Thyroid gland (tissue), 4 donors: ENCODE measurements at regions not wholly inside any gene's neighbourhood (a gene's known extent, or its start where the extent isn't known, plus 50 kb on each side); places are given as distances from the start of the nearest gene placed in this dataset.

Experiments used
- DNase-seq, 2 donors: peaks; one replicate each; pipeline ENCODE4 v3.0.0-alpha.2; 2019
- H3K27ac ChIP-seq, 3 donors: fragments of 200-600 bp; sonication (generic); 1 replicate in 2 of 3; 2 replicates in 1 of 3; pipeline ENCODE4 v1.5.1; 2016 to 2019; ENCODE audit warnings: mild to moderate bottlenecking in 1 of 3, moderate library complexity in 1 of 3
- H3K27me3 ChIP-seq: fragments of 200-600 bp; sonication (generic); one replicate; pipeline ENCODE4 v1.5.1; 2019
- H3K36me3 ChIP-seq, 2 donors: fragments of 200-600 bp; sonication (generic); one replicate each; pipeline ENCODE4 v1.5.1; 2016 to 2019
- H3K4me1 ChIP-seq, 2 donors: fragments of 200-600 bp; sonication (generic); one replicate each; pipeline ENCODE4 v1.5.1; 2017 to 2019
- H3K4me3 ChIP-seq, 3 donors: fragments of 200-600 bp; sonication (generic); replicated peaks in 1 of 3; 1 replicate in 2 of 3; 2 replicates in 1 of 3; pipeline ENCODE4 v1.5.1; 2016; ENCODE audit warnings: mild to moderate bottlenecking in 1 of 3
- H3K9me3 ChIP-seq: fragments of 200-600 bp; sonication (generic); one replicate; pipeline ENCODE4 v1.5.1; 2017
- CTCF ChIP-seq, 6 experiments: fragments of 200-600 bp in 3 of 6; fragments of 450-650 bp in 3 of 6; sonication (generic) in 3 of 6; IDR thresholded peaks; one replicate each; pipeline ENCODE4 v1.5.1; 2016 to 2019; ENCODE audit warnings: antibody characterized with exemption in 6 of 6, mild to moderate bottlenecking in 2 of 6, inconsistent platforms in 1 of 6, moderate library complexity in 1 of 6
- POLR2A ChIP-seq, 2 donors: fragments of 450-650 bp; IDR thresholded peaks; one replicate each; pipeline ENCODE4 v1.6.1; 2017; ENCODE audit warnings: antibody characterized with exemption in 2 of 2, mild to moderate bottlenecking in 2 of 2, moderate library complexity in 1 of 2
- WGBS, 2 donors: methylation state at CpG; one replicate each; pipeline ENCODE4 v1.1.5; 2017; 5-methylcytosine and 5-hydroxymethylcytosine counted together
- intact Hi-C: fragments of 100-400 bp; cut with DNase I; formaldehyde crosslinking; loops from one replicate; pipeline ENCODE4 v1.15.1; 2023

- WGBS, 2 donors, result 72 to 78% methylated on average over 5 of the region's 5 CpGs
- H3K36me3 ChIP-seq, result no peaks in the 10 kb centered on the region
- H3K4me1 ChIP-seq, result peaks cover 26 to 51% of the 10 kb centered on the region in 2 donors
- H3K9me3 ChIP-seq, result no peaks in the 10 kb centered on the region
- TF ChIP-seq POLR2A (IDR thresholded peaks at IDR 0.05) (no peak), CTCF (IDR thresholded peaks at IDR 0.05) (no peak)
- DNase-seq, result no peak
- no peak overlapping the region for H3K4me3 ChIP-seq
- no peaks in the 10 kb centered on the region for H3K27me3 ChIP-seq
- H3K27ac ChIP-seq, result peak overlapping the region; percentile 94 to 100 (median 95)
- intact Hi-C loops, result no loop called here
Observed at GRCh38 chr1:182146286-182146685, 84.8 kb upstream of the ZNF648 start.

DNA sequence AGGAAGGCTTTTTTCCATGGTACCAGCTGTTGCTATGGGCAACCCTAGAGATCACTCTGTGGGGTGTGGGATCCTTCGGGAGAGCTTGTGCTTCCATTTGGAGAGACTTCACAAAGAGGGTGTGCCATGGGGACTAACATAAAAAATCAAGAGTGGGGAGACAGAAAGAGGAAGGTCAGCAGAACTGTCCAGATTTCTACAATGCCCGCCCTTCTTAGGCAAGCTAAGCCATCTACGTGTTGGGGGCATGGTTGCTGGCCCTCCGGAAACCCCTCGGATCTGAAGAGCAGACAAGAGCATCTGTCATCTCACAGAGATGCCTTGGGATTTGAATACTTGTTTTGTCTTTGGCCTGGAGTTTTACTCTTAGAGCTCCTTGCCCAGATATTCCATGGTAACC is 83.9 kb upstream of the ZNF648 start:
- no peak for DNase-seq
- Histone ChIP-seq H3K9me3 (no peaks in the 10 kb centered on the region), H3K27me3 (no peaks in the 10 kb centered on the region), H3K36me3 (no peaks in the 10 kb centered on the region), H3K27ac (peak overlapping the region; percentile 94 to 100 (median 95)), H3K4me3 (no peak overlapping the region), H3K4me1 (peaks cover 26 to 54% of the 10 kb centered on the region in 2 donors)
- intact Hi-C loops, result no loop called here
- WGBS, 2 donors, result 91 to 93% methylated on average over 5 of the region's 5 CpGs
- TF ChIP-seq CTCF (IDR thresholded peaks at IDR 0.05), result no peak
- TF ChIP-seq POLR2A (IDR thresholded peaks at IDR 0.05), result no peak

- Histone ChIP-seq H3K36me3 (no peaks in the 10 kb centered on the region), H3K27me3 (no peaks in the 10 kb centered on the region), H3K27ac (peak overlapping the region; percentile 94 to 100 (median 95)), H3K4me1 (peaks cover 26 to 54% of the 10 kb centered on the region in 2 donors), H3K9me3 (no peaks in the 10 kb centered on the region), H3K4me3 (no peak overlapping the region)
- 35 to 44% methylated on average over 3 of the region's 3 CpGs for WGBS, 2 donors
- TF ChIP-seq POLR2A (IDR thresholded peaks at IDR 0.05) (no peak), CTCF (IDR thresholded peaks at IDR 0.05) (no peak)
- DNase-seq, result no peak
- intact Hi-C loops, result loop anchor here (5.0 kb wide), 2 partner anchors 57 to 253 kb away; no protein-coding TSS in a partner anchor
Observed at GRCh38 chr1:182144646-182145030, 83.1 kb upstream of the ZNF648 start.

DNA sequence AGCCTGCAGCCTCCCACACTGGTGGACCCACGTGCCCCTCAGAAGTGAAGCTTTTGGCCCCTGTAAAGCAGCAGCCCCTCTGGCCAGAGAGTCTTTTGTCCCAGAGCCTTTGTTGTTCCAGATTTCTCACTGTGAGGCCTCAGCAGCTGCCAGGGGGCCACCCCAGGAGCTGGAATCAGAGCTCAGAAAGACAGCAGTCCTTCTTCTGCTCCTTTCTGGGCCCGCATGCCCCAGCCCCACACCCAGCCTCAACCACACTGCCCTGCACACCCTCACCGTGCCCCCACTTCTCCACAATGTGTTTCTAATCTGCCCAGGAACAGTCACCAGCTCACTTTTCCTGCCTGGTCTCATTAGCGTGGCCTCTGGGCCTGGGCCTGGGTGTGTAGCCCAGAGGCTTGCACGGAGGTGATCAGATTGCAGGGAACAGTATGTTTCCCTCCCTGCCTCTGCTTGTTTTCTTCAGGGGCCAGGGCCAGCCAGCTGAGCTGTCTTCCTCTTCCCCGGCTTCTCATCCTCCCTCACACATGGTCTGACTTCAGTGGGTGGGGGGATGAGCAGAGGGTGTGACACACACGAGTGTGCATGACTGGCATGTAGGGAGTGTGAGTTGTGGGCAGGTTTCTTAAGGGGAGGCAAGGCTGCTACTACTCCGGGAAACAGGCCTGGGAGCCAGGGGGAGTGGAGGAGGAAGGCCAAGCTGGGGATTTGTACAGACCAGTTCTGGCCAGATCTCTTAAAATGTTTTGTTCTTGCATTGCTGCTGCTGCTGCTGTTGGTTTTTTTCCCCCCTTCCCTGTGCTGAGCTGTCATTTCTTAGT is 82.5 kb upstream of the ZNF648 start:
- peaks cover 26 to 54% of the 10 kb centered on the region in 2 donors for H3K4me1 ChIP-seq
- peak; percentile 88 to 90 for DNase-seq
- WGBS, 2 donors, result 24 to 26% methylated on average over 7 to 8 of the region's 8 CpGs
- H3K9me3 ChIP-seq, result no peaks in the 10 kb centered on the region
- H3K4me3 ChIP-seq, result no peak overlapping the region
- TF ChIP-seq CTCF (IDR thresholded peaks at IDR 0.05) (no peak), POLR2A (IDR thresholded peaks at IDR 0.05) (peak in 1 of 2 donors; percentile 60)
- H3K27me3 ChIP-seq, result no peaks in the 10 kb centered on the region
- intact Hi-C loops, result loop anchor here (5.0 kb wide), 2 partner anchors 57 to 253 kb away; no protein-coding TSS in a partner anchor
- no peaks in the 10 kb centered on the region for H3K36me3 ChIP-seq
- H3K27ac ChIP-seq, result peak overlapping the region; percentile 94 to 100 (median 95)

DNA sequence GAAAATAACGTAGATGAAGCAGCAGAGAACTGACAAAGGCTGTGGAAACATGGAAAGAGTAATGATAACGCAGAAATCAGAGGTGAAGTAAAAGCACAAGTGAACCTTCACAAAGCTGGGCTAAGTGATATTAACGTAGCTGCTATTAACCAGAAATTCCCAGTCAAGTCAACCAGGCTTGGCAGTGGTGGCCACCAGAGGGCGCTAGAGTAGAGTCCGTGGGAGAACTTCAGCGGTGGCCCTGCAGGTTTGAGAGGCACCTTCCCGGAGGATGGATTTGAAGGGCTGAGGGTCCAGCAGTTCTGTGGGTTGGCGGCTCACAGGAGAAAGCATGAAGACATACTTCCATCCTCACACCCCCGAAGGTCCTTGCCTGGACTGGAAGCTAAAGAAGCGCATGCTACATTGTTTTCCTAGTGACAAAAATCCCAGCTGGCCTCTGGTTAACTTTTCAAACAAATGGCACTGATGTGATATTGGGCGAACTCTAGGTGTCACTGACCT is 81.7 kb upstream of the ZNF648 start:
- Histone ChIP-seq H3K9me3 (no peaks in the 10 kb centered on the region), H3K27me3 (no peaks in the 10 kb centered on the region), H3K27ac (peak overlapping the region; percentile 94 to 100 (median 95)), H3K36me3 (no peaks in the 10 kb centered on the region), H3K4me3 (no peak overlapping the region), H3K4me1 (peaks cover 26 to 54% of the 10 kb centered on the region in 2 donors)
- intact Hi-C loops, result loop anchor here (5.0 kb wide), 2 partner anchors 56 to 254 kb away; no protein-coding TSS in a partner anchor
- peak; percentile 93 to 98 for DNase-seq
- WGBS, 2 donors, result 19% methylated on average over 11 of the region's 11 CpGs
- peak; percentile 90 to 98 (median 95) for TF ChIP-seq CTCF (IDR thresholded peaks at IDR 0.05)
- TF ChIP-seq POLR2A (IDR thresholded peaks at IDR 0.05), result no peak
